Stimulated activated CD4-positive, alpha-beta T cell treated with anti-CD3 and anti-CD28 coated beads, TNF-alpha, amount 100 ng/mL, for 4 hours (primary cell): ENCODE measurements at regions not wholly inside any gene's neighbourhood (a gene's known extent, or its start where the extent isn't known, plus 50 kb on each side); places are given as distances from the start of the nearest gene placed in this dataset.

Source experiments
- DNase-seq, 3 experiments: peaks; one replicate each; pipeline ENCODE4 v3.0.0-alpha.2; 2020; ENCODE audit warnings: low read depth in 3 of 3

GRCh38 chr2:195606179-195606578, 50.8 kb upstream of the SLC39A10 start:
- DNase-seq, result no peak

GRCh38 chr2:195604706-195605105, 52.3 kb upstream of the SLC39A10 start:
- DNase-seq, result no peak

DNA sequence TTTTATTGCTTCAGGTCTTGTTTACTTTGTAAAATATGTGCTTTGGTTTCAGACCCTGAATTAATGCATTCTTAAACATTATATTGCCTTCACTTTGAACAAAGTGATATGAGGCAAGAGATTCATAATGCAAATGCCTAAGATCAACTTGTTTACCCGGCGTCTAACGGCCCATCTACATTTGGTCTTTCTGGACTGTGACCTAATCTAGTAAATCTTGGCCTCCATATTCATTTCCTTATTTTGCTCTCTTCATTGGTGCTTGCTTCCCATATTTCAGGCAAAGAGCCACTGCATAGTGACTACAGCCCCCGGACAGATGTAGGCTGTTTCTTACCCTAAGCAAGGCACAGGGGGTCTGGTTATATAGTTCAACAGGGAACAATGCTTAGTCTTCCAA, 53.0 kb upstream of the SLC39A10 start:
- no peak for DNase-seq

GRCh38 chr2:195603408-195603807, 53.6 kb upstream of the SLC39A10 start:
- DNase-seq, result no peak

DNA sequence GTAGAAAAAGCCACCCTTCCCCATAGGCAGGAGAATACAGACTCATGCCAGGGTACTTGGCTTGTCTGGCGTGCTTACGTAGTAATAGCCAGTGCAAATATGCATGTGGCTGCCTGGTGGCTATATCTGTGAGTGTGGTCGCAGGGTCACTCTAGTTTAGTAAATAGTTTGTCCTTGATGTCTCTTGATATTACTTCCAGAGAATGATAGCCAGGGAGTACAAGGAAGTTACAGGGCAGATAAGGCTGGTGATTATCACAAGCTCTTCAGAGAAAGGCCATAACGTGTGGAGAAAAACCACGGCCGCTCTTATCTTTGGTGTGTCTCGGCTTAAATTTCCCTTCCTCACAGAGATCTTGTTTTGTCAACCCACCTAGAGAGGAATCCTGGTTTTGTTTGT, 54.3 kb upstream of the SLC39A10 start:
- DNase-seq, result no peak

GRCh38 chr2:195601361-195601760, 55.7 kb upstream of the SLC39A10 start:
- no peak for DNase-seq

DNA sequence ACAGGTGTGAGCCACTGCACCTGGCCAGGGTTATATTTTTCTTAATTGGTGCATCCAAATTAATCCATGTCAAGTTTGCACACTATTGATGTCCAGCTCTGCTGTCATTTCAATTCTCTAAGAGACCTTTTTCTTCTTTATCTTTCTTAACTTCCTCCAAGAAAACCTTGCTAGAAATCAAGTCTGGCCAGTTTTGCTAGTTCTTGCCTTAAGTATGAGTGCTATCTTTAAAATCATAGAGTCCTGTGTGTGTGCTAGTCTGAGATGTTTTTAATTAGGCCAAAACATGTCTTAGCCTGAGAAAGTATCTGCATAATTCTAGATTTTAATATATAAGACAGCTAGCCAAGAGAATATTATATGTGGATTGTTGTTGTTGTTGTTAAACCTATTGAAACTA, 56.2 kb upstream of the SLC39A10 start:
- DNase-seq, result no peak

DNA sequence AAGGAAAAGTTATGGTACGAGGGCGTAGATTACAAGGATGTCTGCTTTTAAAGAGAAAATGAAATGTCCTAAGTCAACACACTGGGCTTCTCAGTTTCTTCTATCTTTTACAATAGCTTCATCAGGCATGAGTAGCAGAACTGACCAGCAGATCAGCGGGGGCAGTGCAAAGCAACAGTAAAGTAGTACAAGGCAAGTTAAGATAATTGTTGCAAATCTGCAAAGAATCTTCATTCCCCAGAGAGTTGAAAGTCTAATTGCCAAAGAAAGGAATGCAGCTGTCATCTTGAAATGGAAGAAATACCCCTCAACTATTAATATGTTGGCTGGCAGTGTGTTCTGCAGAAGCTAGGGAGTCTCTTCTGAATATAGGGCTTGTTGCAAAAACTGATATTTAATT, 60.2 kb upstream of the SLC39A10 start:
- DNase-seq, result no peak

DNA sequence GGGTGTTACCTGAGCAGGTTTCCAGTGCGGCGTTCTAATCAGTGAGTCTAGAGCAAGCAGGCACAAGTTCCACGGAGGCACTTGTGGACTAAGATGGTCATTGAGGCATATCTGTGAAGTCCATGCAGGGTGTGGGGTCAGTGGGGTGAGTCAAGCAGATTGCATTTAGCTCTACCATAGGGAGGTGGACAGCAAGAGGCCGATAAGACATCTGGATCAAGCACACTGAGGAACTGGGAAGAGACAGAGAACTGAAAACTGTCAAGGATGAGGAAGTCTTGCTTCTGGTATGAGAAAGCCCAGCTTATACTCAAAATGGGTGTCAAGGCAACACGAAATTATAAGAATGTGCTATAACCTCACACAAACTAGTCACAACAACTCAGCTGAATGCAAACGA, 61.2 kb upstream of the SLC39A10 start:
- DNase-seq, result no peak

DNA sequence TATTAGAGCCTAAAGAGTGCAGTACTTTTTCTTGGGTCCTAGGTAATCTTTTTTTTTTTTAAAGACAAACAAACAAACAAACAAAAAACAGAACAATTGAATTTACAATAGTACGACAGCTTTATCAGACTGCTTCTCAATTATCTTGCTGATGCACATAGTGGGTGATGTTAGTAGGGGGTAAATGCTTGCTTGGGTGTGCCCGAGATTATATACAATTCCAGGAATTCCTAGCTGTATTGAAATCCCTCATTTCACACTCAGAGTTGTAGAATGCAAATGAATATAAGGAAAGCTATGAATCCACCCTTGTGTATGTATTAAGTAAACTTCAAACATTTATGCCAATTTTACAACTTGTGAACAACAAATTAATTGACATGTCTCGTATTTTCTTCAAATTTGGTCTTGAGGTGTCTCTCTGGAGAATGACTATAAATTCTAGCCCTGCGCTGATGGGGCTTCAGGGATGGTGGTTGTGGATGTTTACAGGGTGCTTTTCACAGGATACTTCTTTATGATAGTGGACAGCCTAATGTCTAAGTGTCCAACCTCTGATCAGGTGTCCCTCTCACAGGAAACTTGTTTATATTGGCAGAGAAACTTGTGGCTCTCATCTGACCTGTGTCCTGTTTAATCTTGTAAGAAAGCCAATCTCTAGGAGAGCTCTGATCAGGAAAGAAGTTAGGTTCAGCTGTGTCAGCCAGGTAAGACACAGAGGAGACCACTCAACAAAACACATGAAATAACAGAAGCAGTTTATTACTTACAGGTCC, 61.9 kb upstream of the SLC39A10 start:
- DNase-seq, result no peak

DNA sequence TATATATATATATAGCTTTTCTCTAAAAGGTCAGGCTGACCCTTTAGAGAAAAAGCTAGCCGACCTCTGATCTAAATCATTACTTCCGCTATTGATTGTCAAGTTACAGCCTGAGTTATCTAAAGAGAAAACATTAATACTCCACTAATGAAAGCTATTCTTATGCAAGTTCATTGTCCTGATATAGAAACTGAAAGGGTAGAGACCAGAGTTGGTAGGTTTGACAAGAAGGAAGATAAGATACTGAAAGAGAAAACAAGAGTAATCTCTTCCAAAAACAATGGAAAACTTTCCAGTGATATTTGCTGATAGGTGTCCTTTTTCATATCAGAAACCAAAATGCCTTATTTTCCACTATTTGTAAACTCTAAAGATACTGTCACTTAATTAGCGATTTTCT, 62.8 kb upstream of the SLC39A10 start:
- no peak for DNase-seq

DNA sequence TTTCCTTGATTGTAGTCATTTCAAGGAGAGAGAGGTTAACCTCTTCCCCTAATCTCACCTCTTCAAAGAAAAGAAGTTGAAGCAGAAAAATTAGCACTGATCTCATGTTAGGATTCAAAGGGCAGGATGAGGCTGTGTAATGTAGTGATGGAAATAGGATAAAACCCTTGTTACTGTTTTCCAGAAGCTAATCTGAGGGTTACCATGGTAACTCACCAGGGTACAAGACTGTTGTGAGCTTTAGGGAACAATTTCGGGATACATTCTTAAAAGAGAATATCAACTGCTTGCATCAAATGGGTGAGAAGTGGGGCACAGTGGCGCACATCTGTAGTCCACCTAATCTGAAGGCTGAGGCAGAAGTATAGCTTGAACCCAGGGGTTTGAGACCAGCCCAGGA, 64.9 kb upstream of the SLC39A10 start:
- no peak for DNase-seq

DNA sequence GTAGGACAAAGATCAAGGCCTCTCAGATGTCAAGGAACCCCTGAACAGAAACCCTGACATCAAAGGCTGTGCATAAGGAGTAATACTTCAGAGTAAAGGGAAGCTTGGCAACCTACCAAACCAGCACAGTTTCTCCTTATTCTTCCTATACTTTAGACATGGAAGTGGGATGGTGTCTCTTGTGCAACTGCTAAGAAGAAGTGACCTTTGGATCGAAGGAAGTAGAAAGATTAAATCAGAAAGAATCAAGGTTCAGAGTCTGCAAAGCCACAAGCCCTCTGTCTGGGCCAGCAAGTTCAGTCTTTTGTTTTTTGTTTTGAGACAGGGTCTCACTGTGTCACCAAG, 66.2 kb upstream of the SLC39A10 start:
- DNase-seq, result no peak

GRCh38 chr2:195590199-195590860, 66.7 kb upstream of the SLC39A10 start:
- DNase-seq, result no peak

GRCh38 chr2:195587966-195588365, 69.1 kb upstream of the SLC39A10 start:
- no peak for DNase-seq

DNA sequence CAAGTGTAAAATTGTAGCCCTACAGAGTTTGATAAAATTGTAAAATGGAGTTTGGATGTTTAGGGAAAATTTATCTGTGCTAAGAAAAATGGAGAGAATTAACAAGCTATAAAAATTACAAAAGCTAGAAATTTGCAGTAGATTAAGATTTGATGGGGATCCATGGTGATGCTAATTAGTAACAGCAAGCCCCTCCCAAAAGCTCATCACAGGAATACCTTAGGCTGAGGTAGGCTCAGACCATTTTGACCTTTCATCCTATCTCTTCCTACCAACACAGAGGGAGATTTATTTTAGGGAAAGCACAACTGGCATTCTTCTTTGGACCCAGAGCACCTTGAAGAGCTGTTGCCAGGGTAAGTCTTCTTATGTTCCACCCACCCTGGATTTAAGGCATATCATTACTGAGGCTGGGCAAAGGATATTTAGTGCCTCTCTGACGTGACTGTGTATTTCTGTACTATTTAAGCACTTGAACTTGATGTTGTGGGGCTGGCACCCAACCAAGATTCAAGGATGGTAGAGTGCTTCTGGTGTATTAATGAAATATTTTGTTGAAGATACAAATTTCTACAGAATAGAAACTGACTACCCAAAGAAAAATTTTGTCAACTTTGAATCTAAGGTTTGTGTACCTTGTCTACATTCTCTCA, 70.8 kb upstream of the SLC39A10 start:
- no peak for DNase-seq

- DNase-seq, result no peak
Measured at GRCh38 chr2:195582188-195582587, 74.8 kb upstream of the SLC39A10 start.

DNA sequence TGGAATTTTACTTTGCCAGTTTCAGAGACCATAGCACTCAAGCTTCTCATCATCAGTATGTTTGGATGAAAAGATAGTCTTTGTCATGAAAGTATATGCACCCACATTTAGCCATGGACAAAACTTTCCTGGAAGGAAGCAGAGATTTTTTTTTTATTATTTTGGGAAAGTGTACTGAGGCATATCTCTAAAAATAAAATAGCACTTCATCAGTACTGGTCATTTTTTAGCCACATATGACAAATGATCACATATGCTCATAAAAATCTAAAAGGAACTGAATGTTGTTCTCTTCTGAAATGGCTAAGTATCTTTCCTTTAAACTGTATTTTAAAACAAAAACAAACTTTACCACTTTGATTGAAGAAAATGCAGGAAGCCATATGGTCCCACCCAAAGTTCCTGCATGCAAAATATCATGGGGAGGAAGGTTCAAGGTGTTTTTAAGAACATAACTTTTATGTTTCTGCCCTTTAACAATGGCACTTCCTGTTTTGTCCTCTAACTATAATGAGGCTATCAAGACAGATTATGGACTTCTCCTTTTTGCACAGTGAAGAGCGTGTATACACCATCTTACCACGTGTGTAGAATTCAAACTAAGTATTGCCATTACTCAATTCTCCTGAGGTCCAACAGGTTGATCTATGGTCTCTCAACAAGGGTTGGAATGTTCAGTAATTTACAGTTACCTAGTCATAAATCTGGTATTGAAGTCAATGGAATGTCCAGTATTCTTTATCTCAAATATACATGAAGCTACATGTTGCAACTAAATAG, 77.1 kb upstream of the SLC39A10 start:
- DNase-seq, result no peak

DNA sequence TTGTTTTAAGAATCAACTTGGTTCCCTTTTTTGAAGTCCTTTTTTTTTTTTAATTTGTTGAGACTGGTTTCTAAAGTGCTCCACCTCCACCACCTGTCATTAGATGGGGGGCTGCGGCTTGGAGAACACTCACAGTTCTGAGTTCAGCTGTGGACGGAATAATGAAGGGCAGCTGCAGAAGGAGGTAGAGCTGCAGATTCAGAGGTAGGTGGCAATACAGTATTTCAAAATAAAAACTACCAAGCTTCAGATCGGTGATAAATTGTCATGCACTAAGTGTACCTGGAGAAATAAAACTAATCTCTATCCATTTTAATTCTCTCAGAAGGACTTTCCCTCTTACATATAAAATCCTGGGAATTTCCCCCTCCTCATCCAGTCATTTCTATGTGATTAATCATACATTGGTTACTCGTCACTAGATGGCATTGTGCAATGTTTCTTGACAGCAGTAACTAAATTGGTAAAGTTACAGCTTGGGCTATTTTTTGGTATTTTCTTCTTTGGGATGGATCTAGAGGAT, 81.1 kb upstream of the SLC39A10 start:
- DNase-seq, result no peak

DNA sequence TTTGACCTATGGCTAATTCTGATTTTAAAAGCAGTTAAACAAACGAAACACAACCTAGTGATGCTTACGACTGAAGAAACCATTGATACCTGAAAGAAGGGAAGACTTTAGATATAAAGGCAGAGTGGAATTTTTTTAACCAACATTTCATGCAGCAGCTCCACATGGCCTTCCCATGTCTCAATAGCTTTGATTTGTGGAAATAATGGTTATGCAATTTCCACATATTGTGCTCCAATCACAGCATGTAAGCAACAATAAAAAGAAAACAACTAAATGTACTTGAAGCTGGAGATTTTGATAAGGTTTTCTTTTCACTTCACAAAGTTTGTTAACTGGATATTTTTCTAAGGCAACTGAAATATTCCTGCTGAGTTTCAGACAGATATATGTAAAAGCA, 82.0 kb upstream of the SLC39A10 start:
- no peak for DNase-seq

- no peak for DNase-seq
Measured at GRCh38 chr2:195574312-195574711, 82.7 kb upstream of the SLC39A10 start.
